Inflammatory macrophage treated with lipopolysaccharide for 1 hour (primary cell): ENCODE measurements at regions not wholly inside any gene's neighbourhood (a gene's known extent, or its start where the extent isn't known, plus 50 kb on each side); places are given as distances from the start of the nearest gene placed in this dataset.
"Not testable (repeated sequence)": the region's sequence is repeated elsewhere in the genome, so short reads cannot be mapped to it uniquely, and the experiment has no call there.

Experiments
- DNase-seq, 2 donors: peaks; one replicate each; pipeline ENCODE4 v3.0.0-alpha.2; 2020 to 2022

DNA sequence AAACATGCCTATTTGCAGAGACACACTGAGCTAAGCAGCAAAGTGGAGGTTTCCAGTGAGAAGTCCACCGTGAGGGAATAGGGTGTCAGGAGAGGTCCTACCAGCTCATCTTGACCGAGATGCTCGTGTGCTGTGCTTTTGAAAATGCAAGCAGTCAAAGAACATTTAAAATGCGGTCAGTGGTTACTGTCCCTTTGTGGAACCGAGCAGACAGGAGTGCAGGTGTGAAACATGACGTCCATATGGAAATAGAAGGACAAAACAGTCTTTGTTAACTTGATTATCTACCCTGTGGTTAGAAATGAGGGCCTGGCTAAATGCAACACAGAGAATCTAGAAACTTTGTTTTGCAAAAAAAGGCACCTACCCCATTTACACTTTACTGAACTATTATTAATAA lies 473.3 kb downstream of the SPATA31A6 start:
- not testable (repeated sequence) for DNase-seq

DNA sequence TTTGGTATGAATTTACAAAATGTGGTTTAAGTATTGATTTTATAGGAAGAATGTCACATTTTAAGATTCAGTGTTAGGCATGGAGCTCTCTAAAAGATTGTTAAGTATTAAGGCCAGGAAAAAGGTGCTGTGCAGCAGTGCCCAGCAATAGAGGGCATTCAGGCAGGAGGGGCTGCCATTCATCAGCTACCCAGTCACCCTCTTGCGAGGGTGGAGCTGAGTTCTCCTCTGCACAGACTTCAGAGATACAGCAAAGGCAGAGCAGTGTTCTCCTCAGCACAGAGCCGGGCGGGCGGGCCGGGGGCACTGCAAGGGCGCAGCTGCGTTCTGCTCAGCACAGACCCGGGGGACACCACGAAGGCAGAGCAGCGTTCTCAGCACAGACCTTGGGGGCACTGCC lies 474.0 kb downstream of the SPATA31A6 start:
- not testable (repeated sequence) for DNase-seq

DNA sequence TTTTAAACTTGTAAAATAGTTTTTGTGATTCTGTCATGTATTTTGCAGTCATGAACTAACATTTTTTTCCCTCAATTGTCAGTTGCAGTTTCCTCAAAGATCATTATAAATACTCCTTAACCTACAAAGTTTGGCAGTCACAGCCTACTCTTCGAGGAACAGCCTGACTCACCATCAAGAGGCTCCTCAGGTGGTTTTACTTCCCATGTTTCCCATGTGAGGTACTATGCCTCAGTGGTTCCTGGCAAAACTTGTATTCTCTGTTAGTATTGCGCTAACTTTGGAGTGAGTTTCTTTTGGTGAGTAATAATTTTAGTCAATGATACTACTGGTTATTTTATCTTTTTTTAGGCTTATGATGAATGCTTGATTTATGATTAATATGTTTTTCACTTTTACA lies 513.7 kb downstream of the SPATA31A6 start:
- DNase-seq = not testable (repeated sequence)

DNA sequence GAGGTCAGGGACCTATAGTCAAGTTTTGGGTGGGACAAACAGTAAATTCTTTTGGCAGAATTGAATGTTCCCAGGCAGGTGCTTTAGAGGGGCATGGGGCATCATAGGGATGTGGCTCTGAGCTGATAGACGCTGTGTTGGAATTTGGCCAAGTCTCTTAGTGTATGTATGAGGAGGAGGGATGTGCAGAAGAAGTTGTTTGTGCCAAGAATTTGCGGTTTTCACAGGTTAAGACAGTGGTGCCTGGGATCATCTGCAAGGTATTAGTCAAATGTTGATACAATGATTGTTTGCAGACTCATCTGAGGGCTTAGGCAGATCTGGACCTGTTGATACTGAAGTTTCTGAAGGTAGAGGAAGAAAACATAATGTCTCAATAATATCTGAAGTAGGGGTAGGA lies 519.4 kb downstream of the SPATA31A6 start:
- DNase-seq = not testable (repeated sequence)

DNA sequence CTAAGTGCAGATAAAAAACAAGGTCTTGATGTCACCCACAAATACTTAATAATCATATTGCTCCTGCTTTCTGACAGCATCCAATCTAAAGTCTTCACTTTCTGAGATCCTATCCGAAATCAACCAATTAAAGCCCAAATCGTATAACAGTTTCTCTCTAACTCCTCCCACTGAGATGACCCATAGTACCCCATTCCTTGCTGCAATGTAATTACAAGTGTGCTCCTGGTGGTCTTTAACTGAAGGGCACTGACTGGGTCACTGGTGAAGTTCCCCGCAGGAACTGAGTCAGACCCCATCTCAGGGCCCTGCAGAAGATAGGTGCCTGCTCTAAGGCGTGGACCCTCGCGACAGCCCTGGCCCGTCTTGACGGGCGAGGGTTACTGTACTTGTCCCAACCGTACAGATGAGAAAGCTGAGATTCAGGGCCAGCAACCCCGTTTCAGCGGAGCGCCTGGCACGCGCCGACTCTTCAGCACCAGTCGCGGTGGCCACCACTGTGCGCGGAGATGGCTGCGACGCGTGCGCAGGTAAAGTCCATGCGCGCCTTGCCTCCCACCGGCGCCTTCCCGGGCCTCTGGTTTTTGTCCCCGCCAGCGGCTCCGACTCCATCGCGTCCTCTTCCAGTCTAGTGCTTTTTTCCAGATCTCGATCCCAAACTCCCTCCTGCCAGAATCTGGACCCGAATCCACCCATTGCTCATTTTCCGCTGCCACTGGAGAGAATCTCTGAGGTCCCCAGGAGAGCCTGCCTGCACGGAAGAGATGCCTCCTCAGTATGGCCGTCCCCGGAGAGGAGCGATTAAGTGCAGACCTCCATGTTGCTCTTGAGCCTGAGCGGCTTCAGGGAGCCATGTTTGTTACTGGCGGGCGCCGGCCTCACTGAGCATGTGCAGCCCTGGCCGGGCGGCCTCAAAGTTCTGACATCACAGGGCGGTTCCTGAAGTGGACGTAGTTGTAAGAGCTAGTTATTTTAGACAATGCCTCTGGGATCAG lies 541.7 kb downstream of the SPATA31A6 start:
- DNase-seq = not testable (repeated sequence)

DNA sequence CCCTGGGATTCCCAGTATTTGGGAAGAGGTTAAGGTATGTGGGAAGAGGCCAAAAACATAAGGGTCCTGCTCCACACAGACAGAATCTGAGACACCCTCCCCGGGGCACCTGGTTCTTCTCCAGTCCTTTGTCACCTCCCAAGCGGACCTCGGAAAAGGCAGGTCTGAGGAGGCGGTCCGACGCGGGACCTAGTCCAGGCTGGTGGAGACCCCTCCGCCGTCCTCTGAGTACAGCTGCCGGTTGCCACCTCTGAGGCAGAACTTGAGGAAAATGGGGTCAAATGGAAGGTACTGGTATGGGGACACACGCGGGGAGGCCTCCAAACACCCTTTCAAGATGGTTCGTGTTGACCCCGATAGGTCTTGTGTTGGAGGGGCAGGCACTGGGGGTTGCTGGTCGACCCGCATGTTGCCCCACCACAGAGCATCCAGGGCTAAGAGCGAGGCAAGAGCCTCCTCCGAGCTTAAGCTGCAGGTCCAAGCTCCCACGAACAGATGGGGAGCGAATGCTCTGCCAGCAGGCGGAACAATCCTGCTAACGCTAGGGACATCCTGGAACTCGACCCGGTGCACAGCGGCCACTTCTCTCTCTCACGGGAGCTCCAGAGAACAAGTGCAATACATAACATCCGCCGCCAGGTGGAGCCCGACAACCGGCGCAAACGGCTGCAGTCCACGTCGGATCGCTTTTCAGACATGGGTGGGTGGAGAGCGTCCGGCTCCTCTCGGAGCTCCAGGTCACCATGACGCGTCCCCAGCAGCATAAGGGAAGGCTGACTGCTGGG lies 559.8 kb downstream of the SPATA31A6 start:
- DNase-seq = peak; percentile 45 to 70

DNA sequence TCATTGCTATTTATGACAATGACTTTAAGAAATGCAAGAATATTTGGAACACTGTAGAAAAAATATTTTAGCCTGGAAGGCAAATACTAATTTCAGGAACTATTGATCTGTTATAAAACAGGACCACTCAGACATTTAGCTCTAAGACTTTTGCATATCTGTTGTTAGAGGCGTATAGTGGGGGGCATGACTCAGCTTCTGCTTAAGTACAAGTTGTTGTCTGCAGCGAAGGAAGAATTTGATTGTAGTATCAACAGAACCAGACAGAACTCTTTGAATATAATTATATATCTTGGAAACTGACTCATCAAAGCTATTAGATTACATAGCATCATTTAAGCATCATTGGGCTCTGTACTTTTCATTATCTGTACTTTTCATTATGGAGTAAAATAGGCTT lies 573.8 kb downstream of the SPATA31A6 start:
- DNase-seq = not testable (repeated sequence)

DNA sequence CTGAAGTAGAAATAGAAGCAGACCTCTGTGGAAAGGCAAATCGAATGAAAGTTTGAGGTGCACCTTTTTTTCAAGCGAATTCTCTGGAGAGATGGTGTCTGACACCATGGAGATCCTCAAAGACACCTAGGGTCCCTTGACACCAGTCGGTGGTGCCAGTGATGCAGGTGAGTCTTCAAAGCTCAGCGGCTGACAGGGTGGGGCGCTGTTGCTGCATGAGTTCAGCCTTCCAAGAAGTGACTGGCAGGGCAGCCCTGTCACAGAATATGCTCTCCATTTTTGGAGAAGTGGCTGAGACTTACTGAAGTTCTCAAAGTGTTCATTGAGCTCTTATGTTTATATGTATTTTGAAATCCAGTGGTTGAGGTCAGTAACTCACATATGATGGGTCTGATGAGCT lies 575.9 kb downstream of the SPATA31A6 start:
- DNase-seq = not testable (repeated sequence)

DNA sequence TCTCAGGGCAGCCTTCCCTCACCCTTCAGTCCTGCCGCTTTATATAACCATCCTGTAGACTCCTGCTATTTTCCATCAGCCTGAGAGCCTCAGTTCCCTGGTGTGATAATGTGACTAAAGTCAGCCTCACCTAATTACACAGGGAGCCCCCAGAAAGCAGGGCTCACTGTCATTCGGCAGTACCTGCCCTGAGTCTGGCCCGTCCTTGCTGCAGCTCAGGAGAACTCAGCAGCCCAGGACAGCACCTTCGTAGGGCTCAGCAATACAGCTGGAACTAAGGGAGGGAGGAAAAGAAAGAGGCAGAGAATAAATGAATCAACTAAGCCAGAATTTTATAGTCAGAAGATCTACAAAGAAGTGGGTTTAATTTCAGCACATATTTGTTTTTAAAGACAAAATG lies 598.7 kb downstream of the SPATA31A6 start:
- not testable (repeated sequence) for DNase-seq

DNA sequence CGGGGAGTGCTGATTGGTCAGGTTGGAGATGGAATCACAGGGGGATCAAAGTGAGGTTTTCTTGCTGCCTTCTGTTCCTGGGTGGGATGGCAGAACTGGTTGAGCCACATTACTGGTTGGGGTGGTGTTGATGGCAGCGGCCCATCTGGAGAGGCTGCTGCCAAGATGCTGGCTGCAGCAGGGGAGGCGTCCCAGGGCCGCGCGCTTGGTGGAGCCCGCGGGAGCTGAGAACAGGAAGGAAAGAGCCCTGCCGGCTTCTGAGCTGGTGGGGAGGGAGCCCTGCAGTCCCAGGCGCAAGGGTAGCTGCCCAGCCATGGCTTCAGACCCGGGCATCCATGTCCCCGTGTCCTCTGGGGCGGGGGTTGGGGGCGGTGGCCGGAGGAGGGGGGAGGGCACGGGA lies 609.3 kb downstream of the SPATA31A6 start:
- DNase-seq = not testable (repeated sequence)

DNA sequence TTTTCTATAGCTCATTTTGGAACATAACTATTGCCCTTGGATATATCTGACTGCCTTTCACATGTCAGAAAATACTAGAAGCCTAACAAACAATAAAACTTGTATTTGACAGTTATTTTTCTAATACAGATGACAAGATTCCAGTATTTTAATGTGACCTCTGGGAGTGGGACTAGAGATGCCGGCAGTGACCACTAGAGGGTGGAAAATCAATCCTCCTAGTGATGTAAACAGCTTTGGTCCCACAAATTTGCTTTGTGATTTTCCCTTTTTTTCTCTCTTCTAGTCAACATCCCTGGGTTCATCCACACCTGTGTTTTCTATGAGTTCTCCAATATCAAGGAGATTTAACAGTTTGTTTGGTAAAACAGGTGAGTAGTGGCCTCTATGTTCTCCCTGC lies 615.1 kb downstream of the SPATA31A6 start:
- DNase-seq = not testable (repeated sequence)

DNA sequence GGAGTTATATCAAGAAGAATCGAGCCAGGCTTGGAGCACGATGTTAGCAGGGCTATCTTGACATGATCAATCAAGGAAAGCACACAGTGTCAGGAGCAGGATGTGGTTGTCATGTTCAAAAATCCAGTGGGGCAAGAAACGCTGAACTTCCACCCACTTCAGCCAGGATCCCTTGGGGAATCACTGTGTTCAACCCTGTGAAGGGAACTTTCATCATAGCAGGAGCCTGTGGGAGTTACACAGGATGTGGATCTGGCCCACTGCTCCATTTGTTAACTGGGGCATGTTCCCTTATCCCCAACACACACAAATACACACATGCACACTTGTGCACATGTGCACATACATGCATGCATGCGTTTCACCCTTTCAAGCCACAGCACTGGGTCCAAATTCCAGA lies 619.3 kb downstream of the SPATA31A6 start:
- peak in 1 of 2 donors; percentile 0 for DNase-seq

DNA sequence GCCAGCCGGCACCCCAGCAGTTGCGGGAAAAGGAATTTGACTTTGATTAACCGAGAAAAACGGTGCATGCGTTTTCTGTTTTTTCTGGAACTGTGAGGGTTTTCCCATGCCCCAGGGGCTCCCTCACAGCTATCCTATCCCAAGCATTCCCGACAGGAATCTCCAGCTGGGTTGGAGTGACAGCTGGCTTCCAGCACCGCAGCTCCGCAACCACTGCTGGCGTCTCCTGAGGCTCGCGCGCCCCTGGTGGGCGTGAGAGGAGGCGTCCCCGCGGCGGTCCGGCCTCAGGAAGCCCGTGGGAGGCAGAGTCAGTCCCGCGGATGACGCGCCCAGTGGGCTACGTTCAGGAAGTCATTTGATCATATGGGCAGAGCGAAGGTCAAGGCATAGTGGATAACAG lies 623.2 kb downstream of the SPATA31A6 start:
- not testable (repeated sequence) for DNase-seq

DNA sequence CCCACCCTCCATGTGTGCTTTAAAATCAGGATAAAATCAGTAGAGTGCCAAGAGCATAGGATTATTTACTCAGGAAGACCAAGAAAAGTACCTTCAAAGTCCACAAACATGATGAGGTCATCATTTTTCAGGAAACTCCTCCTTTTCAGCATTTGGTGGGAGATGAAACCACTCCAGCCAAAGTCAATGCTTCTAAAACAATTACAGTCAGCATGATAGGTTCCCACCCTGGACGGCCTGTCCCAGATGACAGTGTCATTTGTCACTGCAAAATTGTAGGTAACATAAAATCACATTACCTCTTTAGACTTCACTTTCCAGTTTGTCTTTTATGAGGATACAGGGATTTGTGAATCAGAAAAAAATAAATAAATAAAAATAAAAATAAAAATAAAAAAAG lies 638.0 kb downstream of the SPATA31A6 start:
- DNase-seq = not testable (repeated sequence)

DNA sequence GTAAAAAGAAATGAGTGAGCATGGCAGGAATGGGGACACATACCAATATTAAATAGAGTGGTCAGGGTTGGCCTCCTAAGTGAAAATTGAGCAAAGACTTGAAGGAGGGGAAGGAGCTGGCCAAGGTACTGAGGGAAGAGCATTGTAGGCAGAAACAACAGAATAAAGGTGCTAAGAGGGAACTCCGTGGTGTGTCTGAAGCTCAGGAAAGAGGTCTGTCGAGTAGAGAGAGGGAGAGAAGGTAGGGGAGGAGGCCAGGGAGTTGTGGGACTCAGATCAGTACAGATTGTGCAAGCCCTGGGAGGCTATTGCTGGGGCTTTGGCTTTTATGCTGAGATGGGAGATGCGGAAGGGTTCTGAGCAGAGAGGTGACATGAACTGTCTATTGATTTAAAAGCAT lies 664.7 kb downstream of the SPATA31A6 start:
- not testable (repeated sequence) for DNase-seq

DNA sequence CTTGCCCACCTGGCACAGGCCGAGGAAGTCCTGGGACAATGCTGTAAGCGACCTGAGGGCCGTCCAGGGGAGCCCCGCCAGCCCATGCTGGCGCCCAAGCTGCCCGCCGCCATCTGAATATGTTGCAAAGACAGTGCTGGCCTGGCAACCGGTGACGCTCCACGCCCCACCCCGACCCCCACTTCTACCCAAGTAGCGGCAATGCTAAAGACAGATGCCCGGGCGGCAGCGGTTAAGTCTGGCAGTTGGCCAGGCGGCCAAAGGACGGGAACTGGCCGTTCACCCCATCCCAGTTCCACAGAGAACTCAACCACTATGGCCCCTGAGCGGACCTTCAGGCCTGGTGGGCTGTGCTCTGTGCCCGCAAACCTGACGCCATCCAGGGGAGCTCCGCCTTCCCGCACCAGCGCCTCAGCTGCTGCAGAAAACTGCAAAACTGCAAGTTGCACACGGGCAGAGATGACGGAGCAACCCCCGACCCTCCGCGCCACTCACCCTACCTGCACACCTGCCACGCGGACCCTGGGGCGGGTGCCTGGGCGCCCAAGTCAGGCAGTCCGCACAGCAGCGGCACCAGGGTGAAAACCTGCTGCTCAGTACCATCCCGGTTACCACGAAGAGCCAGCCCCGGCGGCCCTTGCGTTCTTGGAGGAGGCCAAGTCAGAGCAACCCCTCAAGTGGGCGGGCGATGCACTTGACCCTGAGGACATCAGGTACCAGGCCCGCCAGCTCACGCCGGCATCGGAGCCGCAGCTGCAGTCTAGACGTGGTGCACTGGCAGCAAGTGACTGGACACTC lies 667.6 kb downstream of the SPATA31A6 start:
- not testable (repeated sequence) for DNase-seq

DNA sequence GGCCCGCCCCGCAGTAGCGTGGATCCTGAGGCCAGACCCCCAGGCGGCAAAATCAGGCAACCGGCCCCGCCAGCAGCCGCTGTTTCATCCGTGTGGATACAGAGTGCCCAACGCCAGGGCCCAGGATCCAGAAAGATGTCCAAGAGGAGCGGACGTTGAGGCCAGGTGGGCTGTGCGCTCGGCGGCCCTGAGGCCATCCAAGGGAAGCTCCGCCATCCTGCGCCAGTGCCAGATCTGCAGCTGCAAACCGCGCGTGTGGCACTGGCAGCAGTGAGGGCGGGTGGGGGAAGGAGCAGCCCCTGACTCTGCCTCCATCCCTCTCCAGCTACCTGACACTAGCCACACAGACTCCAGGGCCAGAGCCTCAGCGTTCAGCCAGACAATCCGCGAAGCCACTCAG lies 668.2 kb downstream of the SPATA31A6 start:
- DNase-seq = not testable (repeated sequence)

DNA sequence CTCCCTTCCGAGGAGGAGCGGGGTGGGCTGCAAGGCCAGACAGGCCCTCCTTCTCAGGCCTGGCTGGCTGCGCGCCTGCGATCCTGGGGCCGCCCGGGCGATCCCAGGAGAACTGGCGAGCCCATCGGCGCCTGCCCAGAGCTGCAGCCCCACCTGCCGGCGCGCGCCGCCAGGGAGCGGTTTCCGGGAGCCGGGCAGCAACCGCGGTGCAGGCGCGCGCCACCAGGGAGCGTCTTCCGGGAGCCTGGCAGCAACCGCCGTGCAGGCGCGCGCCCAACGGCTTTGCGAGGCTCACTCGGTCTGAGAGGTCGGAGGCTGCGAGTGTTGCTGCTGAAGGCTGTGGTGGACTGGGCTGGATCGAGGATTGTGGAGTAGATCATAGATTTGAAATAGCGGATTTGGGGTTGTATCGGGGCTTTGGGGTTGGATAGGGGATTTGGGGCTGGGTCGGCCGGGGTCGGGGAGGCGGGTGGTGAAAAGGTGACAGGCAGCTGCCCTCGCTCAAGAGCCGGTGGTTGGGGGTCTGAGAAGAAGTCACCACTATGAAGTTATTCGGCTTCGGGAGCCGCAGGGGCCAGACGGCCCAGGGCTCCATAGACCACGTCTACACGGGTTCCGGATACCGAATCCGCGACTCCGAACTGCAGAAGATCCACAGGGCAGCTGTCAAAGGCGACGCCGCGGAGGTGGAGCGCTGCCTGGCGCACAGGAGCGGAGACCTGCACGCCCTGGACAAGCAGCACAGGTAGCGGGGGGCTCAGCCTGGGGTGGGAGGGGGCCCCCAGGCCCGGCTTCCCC lies 668.9 kb downstream of the SPATA31A6 start:
- peak in 1 of 2 donors; percentile 0 for DNase-seq

DNA sequence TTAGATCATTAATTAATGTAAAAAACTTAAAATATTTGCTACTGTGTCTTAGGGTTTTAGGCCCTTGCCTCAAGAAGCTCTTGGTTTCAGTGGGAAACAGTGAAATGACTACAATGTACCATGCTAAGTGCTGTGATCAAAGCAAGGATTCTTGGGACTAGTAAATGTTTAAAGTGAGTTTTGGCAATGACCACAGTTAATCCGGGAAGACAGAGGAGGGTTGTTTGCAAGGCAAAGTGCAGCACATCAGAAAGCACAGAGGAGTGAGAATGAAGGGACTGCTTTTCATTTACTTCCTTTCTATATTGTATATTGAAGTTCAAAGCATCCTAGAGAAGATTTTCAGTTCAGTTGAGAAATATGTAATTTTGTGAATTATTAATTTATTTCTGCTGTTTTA lies 676.7 kb downstream of the SPATA31A6 start:
- not testable (repeated sequence) for DNase-seq

DNA sequence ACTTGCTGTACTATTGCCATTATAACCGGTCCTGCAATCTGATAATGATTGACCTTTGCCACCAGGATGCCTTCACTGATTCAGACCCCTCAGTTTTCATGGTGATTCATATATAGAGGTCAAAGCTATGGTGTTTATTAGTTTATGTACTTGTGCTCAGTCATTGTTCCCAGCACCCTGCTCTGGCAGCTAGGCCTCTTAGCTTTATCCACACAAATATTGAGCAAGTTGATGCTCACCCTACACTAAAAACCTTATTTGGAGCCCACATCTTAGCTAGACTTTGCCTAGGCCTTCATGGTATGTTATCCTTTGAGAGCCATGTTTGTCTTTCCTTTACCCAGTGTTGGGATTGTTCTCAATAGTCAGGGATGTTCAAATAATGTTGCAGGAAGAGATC lies 679.0 kb downstream of the SPATA31A6 start:
- DNase-seq = not testable (repeated sequence)
